ENCODE measurements at regions not wholly inside any gene's neighbourhood (a gene's known extent, or its start where the extent isn't known, plus 50 kb on each side); places are given as distances from the start of the nearest gene placed in this dataset.

- ATAC-seq: peak; percentile 85
- Histone ChIP-seq H3K27me3 (ENCODE audit: insufficient read depth) (no peaks in the 10 kb centered on the region), H3K9me2 (ENCODE audit: insufficient read depth) (no peaks in the 10 kb centered on the region), H3K4me1 (ENCODE audit: insufficient read depth) (peaks cover 15% of the 10 kb centered on the region), H3K27ac (ENCODE audit: low read depth) (0 out of 2 replicates have a peak overlapping the region, but pooled peaks have one; percentile 47), H3K79me2 (replicated peaks; ENCODE audit: insufficient read depth) (no peaks in the 10 kb centered on the region), H3K4me3 (no peak overlapping the region), H3K36me3 (ENCODE audit: insufficient read depth) (no peaks in the 10 kb centered on the region), H3K4me2 (no peak overlapping the region), H3F3A (replicated peaks; ENCODE audit: low read depth) (no peaks in the 10 kb centered on the region), H2AFZ (peak overlapping the region; percentile 100), H4K20me1 (replicated peaks; ENCODE audit: insufficient read depth) (no peaks in the 10 kb centered on the region)
- TF ChIP-seq EZH2 (IDR thresholded peaks at IDR 0.05; ENCODE audit: low read depth, unreplicated experiment) (no peak), CTCF (conservative IDR thresholded peaks at IDR 0.05; ENCODE audit: low read depth in 2 of 2) (peak in 1 of 2 experiments; percentile 18; a peak in 1 of 4 replicates), JUNB (IDR thresholded peaks at IDR 0.05; ENCODE audit: unreplicated experiment) (no peak), ZNF331 (CRISPR knock-in tag; IDR thresholded peaks at IDR 0.05; ENCODE audit: low read depth) (no peak), POLR2AphosphoS5 (IDR thresholded peaks at IDR 0.05; ENCODE audit: low read depth) (no peak), ZNF114 (CRISPR knock-in tag; IDR thresholded peaks at IDR 0.05) (no peak)
- TF ChIP-seq, protein P1, sequence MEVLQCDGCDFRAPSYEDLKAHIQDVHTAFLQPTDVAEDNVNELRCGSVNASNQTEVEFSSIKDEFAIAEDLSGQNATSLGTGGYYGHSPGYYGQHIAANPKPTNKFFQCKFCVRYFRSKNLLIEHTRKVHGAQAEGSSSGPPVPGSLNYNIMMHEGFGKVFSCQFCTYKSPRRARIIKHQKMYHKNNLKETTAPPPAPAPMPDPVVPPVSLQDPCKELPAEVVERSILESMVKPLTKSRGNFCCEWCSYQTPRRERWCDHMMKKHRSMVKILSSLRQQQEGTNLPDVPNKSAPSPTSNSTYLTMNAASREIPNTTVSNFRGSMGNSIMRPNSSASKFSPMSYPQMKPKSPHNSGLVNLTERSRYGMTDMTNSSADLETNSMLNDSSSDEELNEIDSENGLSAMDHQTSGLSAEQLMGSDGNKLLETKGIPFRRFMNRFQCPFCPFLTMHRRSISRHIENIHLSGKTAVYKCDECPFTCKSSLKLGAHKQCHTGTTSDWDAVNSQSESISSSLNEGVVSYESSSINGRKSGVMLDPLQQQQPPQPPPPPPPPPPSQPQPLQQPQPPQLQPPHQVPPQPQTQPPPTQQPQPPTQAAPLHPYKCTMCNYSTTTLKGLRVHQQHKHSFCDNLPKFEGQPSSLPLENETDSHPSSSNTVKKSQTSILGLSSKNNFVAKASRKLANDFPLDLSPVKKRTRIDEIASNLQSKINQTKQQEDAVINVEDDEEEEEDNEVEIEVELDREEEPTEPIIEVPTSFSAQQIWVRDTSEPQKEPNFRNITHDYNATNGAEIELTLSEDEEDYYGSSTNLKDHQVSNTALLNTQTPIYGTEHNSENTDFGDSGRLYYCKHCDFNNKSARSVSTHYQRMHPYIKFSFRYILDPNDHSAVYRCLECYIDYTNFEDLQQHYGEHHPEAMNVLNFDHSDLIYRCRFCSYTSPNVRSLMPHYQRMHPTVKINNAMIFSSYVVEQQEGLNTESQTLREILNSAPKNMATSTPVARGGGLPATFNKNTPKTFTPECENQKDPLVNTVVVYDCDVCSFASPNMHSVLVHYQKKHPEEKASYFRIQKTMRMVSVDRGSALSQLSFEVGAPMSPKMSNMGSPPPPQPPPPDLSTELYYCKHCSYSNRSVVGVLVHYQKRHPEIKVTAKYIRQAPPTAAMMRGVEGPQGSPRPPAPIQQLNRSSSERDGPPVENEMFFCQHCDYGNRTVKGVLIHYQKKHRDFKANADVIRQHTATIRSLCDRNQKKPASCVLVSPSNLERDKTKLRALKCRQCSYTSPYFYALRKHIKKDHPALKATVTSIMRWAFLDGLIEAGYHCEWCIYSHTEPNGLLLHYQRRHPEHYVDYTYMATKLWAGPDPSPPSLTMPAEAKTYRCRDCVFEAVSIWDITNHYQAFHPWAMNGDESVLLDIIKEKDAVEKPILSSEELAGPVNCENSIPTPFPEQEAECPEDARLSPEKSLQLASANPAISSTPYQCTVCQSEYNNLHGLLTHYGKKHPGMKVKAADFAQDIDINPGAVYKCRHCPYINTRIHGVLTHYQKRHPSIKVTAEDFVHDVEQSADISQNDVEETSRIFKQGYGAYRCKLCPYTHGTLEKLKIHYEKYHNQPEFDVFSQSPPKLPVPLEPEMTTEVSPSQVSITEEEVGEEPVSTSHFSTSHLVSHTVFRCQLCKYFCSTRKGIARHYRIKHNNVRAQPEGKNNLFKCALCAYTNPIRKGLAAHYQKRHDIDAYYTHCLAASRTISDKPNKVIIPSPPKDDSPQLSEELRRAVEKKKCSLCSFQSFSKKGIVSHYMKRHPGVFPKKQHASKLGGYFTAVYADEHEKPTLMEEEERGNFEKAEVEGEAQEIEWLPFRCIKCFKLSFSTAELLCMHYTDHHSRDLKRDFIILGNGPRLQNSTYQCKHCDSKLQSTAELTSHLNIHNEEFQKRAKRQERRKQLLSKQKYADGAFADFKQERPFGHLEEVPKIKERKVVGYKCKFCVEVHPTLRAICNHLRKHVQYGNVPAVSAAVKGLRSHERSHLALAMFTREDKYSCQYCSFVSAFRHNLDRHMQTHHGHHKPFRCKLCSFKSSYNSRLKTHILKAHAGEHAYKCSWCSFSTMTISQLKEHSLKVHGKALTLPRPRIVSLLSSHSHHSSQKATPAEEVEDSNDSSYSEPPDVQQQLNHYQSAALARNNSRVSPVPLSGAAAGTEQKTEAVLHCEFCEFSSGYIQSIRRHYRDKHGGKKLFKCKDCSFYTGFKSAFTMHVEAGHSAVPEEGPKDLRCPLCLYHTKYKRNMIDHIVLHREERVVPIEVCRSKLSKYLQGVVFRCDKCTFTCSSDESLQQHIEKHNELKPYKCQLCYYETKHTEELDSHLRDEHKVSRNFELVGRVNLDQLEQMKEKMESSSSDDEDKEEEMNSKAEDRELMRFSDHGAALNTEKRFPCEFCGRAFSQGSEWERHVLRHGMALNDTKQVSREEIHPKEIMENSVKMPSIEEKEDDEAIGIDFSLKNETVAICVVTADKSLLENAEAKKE (CRISPR knock-in tag; IDR thresholded peaks at IDR 0.05): no peak
- TF ChIP-seq, protein P2, sequence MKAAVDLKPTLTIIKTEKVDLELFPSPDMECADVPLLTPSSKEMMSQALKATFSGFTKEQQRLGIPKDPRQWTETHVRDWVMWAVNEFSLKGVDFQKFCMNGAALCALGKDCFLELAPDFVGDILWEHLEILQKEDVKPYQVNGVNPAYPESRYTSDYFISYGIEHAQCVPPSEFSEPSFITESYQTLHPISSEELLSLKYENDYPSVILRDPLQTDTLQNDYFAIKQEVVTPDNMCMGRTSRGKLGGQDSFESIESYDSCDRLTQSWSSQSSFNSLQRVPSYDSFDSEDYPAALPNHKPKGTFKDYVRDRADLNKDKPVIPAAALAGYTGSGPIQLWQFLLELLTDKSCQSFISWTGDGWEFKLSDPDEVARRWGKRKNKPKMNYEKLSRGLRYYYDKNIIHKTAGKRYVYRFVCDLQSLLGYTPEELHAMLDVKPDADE (IDR thresholded peaks at IDR 0.05): no peak
- Mint-ChIP-seq H3K27ac (no peak overlapping the region), H3K4me1 (peaks cover 12% of the 10 kb centered on the region), H3K27me3 (ENCODE audit: insufficient read depth, low read depth, poor library complexity) (no peaks in the 10 kb centered on the region), H3K36me3 (ENCODE audit: low read depth) (no peaks in the 10 kb centered on the region), H3K9me3 (no peaks in the 10 kb centered on the region), H3K4me3 (no peak overlapping the region)
- peak; percentile 26 for DNase-seq (ENCODE audit: low spot score)
Observed at GRCh38 chr14:51395361-51395849, 155.4 kb downstream of the TMX1 start.
